ENCODE measurements at regions not wholly inside any gene's neighbourhood (a gene's known extent, or its start where the extent isn't known, plus 50 kb on each side); places are given as distances from the start of the nearest gene placed in this dataset.
A peak's percentile ranks its signal among the peaks of the same experiment; 100 is the strongest.

DNA sequence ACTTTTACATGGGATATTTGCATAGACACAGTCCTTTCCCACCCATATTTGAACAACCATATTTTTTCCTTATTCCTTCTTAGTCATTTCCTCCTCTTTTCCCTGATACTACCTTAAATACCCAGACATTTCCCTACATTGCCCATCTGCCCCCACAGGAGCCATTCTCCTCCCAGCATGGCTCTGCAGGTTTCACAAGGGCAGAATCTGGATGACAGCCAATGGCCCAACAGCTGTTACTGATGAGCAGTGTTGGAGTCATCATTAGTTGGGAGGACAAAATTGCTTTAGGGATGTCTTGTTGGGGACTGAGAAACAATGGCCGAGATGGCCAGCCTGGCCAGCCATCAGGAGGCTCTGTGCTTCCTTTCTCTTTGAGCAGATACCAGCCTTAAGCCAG, 209.5 kb downstream of the KLF5 start:
- DNase-seq: no peak

DNA sequence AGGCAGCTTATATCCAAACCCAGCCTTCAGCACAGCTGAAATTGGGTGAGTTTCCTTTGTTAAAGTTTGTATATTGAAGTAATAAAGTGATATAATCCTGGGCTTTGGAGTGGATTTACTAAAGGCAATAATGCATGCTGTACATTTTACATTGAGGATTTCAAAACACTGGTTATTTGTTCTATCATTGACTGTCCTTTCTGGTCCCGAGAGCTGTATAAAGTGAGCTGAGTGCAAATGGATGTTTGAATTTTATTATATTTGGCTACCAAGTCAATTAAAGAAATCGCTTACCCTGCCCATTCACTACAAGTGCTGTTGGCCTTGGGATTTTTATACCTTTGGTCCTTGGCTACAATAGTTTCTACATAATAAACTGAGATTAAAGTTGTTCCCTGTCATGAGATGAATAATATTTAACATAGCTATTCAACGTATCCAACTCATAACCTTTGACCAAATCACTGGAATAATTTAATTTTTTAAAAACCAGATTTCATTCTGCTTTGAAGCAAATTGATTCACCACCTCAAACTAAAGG, 207.9 kb downstream of the KLF5 start:
- DNase-seq: no peak

DNA sequence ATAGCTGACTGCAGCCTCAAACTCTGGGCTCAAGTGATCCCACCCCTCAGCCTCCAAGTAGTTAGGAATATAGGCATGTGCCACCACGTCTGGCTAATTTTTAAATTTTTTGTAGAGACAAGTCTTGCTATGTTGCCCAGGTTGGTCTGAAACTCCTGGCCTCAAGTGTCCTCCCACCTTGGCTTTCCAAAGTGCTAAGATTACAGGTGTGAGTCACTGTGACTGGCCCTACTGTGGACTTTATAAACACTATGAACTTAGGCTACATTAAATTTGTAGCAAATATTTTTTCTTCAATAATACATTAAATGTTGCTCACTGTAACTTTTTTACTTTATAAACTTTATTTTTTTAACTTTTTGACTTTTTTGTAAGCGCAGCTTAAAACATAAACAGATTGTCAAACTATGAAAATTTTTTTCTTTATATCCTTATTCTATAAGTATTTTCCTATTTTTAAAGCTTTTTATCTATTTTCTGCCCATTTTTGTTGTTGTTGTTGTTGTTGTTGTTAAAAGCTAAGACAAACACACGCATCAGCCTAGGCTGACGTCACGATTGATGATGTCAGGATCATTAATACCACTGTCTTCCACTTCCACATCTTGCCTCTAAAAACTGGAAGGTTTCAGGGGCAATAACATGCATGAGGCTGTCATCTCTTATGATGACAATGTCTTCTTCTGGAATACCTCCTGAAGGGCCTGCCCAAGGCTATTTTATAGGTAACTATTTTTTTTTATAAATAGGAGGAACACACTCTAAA, 204.2 kb downstream of the KLF5 start:
- DNase-seq: no peak

DNA sequence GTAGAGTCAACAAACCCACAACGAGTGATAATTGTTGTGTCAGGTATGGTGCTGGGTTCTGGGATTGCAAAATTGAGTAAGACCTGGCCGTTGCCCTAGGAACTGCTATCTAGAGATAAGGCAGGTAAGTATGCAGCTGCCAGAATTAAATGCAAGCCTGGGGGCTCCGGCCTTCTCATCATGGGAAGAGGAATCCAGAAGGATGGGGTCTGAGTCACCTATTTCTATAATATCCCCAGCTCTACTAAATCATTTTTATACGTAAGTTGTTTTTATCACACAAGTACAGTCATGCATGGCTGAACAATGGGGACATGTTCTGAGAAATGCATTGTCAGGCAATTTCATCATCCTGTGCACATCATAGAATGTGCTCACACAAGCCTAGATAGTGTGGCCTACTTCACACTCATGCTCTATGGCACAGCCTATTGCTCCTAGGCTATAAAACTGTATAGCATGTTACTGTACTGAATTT, 203.0 kb downstream of the KLF5 start:
- DNase-seq: no peak

- no peak for DNase-seq
Observed at GRCh38 chr13:73259061-73260017, 200.5 kb downstream of the KLF5 start.

DNA sequence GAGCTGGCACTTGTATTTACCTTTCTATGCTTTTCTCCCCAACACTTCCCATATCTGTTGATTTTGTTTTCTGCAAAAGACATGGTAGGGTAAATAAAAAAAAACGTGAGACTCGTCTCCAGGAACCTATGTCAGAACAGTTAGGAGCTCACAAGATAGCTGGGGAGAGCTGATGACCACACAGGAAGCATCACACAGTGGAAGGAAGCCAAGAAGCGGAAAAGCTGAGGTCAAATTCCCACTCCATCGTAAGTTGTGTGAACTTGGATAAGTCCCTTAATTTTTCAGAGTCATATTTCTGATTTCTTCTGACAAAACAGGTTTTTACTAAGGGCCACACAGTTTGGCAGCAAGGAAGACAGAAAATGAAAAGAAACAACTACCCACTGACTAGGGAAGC, 199.6 kb downstream of the KLF5 start:
- no peak for DNase-seq

DNA sequence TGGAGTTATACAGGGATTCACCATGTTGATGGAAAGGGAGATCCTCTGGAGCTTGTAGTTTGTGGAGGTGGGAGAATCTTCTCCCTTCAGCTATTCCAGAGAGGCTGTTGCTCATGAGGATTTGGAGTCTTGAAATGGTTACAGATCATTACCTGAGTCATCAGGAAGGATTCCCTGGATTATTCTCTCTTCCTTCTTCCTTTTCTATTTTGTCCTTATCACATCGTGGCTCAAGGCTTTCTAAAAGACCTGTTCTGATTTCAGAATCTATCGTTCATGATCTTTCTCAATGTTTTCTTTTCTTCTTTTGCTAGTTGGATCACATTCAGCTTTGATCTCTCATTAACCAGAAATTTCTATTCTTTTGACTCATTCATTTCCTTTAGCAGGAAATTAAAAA, 196.0 kb downstream of the KLF5 start:
- no peak for DNase-seq

- DNase-seq: no peak
Observed at GRCh38 chr13:73251626-73252265, 192.9 kb downstream of the KLF5 start.

DNA sequence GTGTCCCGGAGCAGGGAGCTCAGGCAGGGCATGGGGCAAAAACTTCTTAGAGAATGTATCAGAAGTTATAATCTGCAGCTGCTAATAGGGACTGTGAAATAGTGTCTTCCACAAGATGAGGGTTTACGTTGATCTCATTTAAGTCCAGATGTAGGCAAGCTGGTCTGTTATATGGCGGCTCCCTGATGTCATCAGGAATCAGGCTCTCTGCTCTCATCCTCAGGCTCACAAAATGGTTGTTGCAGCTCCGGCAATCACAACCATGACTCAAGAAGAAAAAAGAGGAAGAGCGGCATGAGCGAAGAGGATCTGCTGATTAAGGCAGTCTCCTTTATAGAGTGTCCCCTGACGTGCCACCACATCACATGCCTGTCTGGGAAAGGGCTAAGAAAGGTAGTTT, 191.3 kb downstream of the KLF5 start:
- no peak for DNase-seq

DNA sequence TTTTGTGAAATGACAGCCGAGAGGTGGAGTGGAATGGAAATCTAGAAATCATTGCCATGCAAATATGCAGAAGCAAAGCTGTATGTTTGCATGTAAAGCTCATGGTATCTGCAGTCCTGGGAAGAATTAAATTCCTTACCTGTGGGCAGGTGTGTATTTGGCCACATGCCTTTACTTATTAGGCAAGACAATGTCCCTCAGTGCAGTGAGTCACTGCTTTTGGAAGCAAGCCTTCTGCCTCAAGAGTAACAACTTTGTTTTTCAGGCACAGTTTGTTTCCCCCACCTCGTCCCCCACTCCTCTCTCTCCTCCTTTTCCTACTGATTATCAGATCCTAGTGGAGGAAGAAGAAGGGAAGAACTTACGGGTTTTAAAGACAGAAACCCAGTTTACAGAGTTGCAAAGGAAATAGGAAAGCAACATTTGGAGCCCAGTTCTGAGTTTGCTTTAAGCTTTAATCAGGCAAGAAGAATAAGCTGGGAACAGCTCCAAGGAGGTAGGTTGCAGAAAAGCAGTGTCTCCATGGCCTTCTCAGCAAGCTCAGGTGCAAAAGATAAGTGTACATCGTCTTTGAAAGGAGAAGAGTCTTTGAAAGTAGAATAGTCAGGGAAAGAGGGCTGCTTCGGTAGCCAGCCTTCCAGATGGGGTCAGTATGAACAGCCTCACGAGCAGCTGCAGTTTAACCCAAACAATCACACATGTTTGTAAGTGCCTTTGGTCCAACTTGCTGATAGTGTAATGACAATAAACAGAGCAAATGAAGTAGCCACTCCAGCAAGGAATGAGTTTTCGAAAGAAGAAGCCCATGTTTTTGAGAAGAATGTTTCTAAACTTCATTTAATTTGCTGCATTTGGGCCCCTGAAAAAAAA, 190.1 kb downstream of the KLF5 start:
- DNase-seq: no peak

DNA sequence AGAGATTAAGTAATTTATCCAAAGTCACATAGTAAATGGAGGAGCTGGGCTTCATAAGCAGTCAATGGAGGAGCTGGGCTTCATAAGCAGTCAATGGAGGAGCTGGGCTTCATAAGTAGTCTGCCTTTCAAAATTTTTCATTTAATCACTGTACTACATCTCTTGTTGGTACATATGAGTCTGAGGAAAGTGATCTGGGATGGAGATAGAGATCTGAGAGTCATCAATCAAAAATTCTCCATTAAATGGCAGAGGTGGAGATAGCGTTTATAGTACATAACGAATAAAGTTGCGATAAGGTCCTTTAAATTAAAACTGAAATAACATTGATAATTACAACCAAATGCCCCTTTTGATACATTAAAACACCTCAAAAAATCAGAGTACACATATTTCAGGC, 189.3 kb downstream of the KLF5 start:
- DNase-seq: no peak

DNA sequence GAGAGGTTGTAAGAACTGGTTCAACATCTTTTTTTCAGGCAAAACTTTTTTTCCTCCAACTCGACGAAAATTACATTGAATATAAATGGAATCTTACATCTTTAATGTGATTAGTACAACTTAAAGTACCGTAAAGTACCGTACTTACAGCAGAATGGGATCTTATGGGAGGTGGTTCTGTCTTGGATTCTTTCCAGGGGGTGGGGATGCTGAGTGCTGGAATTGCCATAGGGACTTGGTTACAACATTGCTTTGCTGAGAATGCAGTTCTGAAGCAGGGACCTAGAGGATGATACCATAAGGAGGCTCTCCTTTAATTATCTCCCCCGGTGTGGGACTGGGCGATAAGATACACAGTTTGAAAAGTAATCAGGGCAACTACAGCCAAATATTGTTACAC, 186.4 kb downstream of the KLF5 start:
- no peak for DNase-seq

DNA sequence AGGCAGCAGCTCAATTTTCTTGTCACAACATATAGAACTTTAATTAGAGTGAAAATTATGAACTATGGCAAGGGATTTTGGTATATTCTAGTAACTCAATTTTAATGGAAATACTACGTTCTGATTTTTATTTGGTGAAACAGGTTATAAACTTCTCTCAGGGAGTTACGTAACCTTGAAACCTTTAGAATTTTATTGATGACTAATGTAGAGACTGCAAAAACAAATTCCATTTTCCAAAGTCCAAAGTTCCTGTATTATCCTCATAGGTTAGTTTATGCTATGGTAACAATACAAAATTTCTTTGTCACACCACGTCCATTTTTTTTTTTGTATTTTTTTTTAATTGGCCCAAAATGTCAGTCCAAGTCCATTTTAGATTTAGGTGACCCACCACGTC, 185.7 kb downstream of the KLF5 start:
- no peak for DNase-seq

DNA sequence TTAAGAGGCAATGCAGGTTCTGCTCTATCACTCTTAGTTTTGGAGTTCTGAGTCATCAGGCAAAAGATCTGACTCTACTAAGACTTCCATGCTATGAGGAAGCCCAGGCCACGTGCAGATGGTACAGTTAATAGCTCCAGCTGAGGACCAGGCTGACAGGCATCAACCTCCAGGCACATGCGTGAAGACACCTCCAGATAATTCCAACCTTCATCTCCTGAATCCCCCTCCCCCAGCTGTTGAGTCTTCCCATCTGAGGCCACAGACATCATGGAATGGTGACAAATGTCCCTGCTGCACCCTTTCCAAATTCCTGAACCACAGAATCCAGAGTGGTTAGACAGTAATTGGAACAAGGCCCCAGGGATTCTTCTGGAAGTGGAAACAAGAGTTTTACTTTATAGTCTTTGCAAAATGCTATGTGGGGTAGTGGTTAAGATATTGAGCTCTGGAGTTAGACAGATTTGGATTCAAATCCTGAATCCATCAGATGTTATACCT, 183.8 kb downstream of the KLF5 start:
- DNase-seq: no peak

DNA sequence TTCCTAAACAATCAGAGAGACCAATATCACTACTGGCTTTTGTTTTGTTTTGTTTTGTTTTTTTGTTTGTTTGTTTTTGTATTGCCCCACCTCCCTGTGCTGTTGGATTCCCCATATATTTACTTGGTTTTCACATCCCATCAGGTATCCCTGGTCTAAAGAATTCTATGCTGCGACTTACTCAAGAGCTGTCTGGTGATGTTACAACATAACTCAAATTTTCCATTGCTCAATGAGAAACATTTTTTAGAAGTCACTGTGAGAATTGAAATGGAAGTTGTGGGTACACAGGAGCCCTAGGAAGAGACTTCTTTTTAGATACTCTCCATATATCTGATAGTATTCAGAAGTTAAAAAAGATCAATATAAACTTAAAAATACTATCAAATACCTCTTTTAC, 181.4 kb downstream of the KLF5 start:
- no peak for DNase-seq

- DNase-seq: no peak
Observed at GRCh38 chr13:73235385-73235784, 176.6 kb downstream of the KLF5 start.

- no peak for DNase-seq
Observed at GRCh38 chr13:73231471-73231870, 172.7 kb downstream of the KLF5 start.

- peak; percentile 19 to 29 for DNase-seq
Observed at GRCh38 chr13:73230716-73231115, 171.9 kb downstream of the KLF5 start.

- peak in 1 of 2 donors; percentile 31 for DNase-seq
Observed at GRCh38 chr13:73228546-73228945, 169.7 kb downstream of the KLF5 start.

GRCh38 chr13:73225990-73226389, 167.2 kb downstream of the KLF5 start:
- no peak for DNase-seq

DNA sequence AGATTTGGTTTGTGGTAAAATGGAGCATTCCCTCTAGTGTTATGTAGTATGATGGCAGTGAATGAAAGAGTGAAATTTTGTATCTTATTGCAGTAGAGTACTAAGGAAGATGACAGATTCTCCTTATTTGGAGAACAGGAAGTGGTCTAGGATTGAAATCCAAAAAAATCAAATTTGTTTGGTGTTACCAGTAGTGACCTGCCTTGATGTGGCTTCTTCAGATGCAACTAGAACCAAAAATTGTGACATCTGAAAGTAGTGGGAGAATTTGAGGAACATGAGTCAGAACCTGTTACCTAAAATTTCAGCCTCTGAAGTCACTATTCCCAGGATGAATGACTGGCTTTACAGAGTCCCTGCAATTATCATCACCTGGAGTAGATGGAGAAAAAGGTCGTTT, 165.9 kb downstream of the KLF5 start:
- DNase-seq: no peak

GRCh38 chr13:73223372-73223781, 164.6 kb downstream of the KLF5 start:
- DNase-seq: no peak
